ENCODE measurements at regions not wholly inside any gene's neighbourhood (a gene's known extent, or its start where the extent isn't known, plus 50 kb on each side); places are given as distances from the start of the nearest gene placed in this dataset.
"Not testable (repeated sequence)": the region's sequence is repeated elsewhere in the genome, so short reads cannot be mapped to it uniquely, and the experiment has no call there.

DNA sequence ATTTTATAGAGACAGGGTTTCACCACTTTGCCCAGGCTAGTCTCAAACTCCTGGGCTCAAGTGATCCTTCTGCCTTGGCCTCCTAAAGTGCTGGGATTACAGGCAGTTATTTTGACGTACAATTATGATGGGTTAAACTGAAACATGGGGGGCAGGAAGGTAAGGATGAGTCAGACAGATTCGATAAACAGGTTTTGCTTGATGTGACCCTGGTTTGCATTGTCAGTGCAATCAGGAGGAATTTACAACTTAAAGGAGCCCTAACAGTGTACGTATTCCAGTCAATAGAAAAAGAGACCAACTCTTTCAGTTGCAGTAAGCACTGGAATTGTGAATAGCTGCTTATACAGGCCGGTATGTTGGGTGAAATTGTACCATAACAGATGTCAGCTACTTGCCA is 246.3 kb upstream of the NOTCH2NLA start:
- TF ChIP-seq RFX5, EP300, CEBPB (IDR thresholded peaks at IDR 0.05): not testable (repeated sequence)
- TF ChIP-seq, protein P1, sequence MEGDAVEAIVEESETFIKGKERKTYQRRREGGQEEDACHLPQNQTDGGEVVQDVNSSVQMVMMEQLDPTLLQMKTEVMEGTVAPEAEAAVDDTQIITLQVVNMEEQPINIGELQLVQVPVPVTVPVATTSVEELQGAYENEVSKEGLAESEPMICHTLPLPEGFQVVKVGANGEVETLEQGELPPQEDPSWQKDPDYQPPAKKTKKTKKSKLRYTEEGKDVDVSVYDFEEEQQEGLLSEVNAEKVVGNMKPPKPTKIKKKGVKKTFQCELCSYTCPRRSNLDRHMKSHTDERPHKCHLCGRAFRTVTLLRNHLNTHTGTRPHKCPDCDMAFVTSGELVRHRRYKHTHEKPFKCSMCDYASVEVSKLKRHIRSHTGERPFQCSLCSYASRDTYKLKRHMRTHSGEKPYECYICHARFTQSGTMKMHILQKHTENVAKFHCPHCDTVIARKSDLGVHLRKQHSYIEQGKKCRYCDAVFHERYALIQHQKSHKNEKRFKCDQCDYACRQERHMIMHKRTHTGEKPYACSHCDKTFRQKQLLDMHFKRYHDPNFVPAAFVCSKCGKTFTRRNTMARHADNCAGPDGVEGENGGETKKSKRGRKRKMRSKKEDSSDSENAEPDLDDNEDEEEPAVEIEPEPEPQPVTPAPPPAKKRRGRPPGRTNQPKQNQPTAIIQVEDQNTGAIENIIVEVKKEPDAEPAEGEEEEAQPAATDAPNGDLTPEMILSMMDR (IDR thresholded peaks at IDR 0.05) = not testable (repeated sequence)

Measured in A549 (cell line).